Caki2 (cell line): ENCODE measurements at regions not wholly inside any gene's neighbourhood (a gene's known extent, or its start where the extent isn't known, plus 50 kb on each side); places are given as distances from the start of the nearest gene placed in this dataset.
A peak's percentile ranks its signal among the peaks of the same experiment; 100 is the strongest.
"Not testable (repeated sequence)": the region's sequence is repeated elsewhere in the genome, so short reads cannot be mapped to it uniquely, and the experiment has no call there.

Experiments used
- DNase-seq: peaks from one replicate; pipeline ENCODE4 v3.0.0-alpha.2; 2015; ENCODE audit warnings: low read depth
- in situ Hi-C: cut with HindIII; loops from 2 replicates; pipeline ENCODE4 v1.10.0; 2016; ENCODE audit warnings: low sequenced_read_pairs, low pct_unique_long_range_greater_than_20kb, mixed read lengths

- DNase-seq = not testable (repeated sequence)
Observed at GRCh38 chr5:121106721-121107690, 642.9 kb downstream of the PRR16 start.

GRCh38 chr5:121108725-121109124 lies 644.6 kb downstream of the PRR16 start:
- peak; percentile 1 for DNase-seq
- in situ Hi-C loops = no loop called here

More at GRCh38 chr5:121106721-121107690, 642.9 kb downstream of the PRR16 start:
- in situ Hi-C loops = not testable (repeated sequence)

DNA sequence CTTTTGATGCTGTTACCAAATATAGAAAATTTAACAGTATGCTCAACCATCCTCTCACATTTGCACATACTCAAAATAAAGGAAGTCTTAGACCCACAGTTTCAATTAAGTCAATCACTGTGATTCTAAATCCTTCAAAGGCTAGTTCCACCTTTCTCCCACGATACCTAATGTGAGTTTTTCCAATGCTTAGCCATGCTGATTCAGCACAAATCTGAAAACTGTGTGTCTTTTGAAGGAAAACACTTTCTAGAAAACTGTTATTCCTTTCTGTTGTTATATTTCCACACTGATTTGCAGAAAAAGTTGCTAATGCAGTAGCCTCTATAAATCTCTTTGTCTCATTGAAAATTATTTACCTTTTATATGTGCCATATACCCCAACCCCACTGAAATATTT lies 645.7 kb downstream of the PRR16 start:
- in situ Hi-C loops = no loop called here
- no peak for DNase-seq

GRCh38 chr5:121121786-121122185 lies 657.7 kb downstream of the PRR16 start:
- in situ Hi-C loops = no loop called here
- DNase-seq = no peak

- in situ Hi-C loops = no loop called here
- DNase-seq = no peak
Observed at GRCh38 chr5:121138495-121138907, 674.4 kb downstream of the PRR16 start.

DNA sequence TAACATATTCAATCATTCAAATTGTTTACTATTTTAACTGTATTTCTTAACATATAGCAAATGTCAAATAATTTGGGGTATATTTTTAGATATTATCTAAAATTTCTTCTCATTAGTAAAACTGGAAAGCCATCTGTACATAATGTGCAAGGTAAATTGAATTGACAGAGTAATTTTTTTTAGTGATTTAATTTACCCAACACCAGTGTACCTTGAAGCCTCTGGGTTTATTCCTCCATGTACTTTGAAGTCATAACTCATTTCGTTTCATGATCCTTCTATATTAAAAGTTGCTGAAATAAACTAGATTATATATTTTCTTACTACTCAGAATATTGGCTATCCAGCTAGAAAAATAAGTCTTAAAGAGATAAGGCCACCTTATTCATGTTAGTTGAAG lies 674.9 kb downstream of the PRR16 start:
- in situ Hi-C loops = no loop called here
- DNase-seq = no peak

GRCh38 chr5:121144764-121145163 lies 680.7 kb downstream of the PRR16 start:
- DNase-seq = no peak
- in situ Hi-C loops = no loop called here

DNA sequence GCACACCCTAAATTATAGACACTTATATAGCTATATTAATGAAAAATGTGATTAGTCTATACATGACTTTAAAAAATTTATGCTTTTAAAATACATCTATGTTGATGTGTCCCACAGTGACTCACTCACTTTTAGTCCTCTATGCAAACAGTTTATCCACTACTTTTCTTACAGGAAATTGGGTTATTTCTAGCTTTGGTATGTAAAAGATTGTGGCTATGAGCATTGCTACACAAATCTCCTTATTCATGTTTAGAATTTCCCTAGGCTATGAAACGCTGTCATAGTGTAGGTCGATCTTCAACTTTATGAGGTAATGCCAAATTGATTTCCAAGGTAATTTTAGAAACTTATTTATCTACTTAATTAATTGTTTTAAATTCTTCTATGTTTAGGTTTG lies 687.4 kb downstream of the PRR16 start:
- in situ Hi-C loops = no loop called here
- DNase-seq = no peak

DNA sequence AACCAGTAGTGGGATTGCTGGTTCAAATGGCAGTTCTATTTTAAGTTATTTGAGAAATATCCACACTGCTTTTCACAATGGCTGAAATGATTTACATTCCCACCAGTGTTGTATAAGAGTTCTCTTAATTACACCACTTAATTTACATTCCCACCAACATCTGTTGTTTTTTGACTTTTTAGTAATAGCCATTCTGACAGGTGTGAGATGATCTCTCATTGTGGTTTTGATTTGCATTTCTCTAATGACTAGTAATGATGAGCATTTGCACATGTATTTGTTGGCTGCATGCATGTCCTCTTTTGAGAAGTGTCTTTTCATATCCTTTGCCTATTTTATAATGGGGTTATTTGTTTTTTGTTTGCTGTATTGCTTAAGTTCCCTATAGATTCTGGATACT lies 688.3 kb downstream of the PRR16 start:
- in situ Hi-C loops = no loop called here
- no peak for DNase-seq

DNA sequence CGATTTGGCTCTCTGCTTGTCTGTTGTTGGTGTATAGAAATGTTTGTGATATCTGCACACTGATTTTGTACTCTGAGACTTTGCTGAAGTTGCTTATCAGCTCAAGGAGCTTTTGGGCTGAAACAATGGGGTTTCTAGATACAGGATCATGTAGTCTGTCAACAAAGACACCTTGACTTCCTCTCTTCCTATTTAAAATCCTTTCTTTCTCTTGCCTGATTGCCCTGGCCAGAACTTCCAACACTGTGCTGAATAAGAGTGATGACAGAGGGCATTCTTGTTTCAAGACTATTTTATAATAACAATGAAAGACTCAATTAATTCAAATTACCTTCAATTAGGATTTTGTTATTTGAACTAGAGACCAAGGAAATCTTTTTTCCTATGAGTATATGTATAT lies 692.5 kb downstream of the PRR16 start:
- in situ Hi-C loops = no loop called here
- DNase-seq = no peak

DNA sequence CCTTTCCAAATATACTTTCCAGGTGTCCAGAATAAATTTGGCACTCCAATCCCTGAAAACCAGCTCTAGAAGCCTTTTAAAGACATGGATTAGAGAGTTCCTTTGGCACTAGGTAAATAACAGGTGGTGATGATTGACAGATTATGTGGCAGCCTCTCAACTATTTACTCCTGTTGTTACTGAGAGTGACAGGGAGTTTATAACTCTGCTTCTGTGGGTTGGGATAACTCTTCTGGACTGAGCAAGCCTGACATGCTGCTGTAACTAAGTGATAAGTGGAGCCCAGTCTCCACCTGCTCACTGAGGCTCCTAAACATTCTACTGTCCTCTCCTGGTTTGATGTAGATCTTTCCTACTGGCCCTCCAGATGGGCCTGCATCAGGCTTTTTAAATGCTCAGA lies 693.2 kb upstream of the FTMT start:
- DNase-seq = no peak
- in situ Hi-C loops = no loop called here

- in situ Hi-C loops = no loop called here
- no peak for DNase-seq
Observed at GRCh38 chr5:121160591-121160990, 691.1 kb upstream of the FTMT start.

- DNase-seq = no peak
- in situ Hi-C loops = no loop called here
Observed at GRCh38 chr5:121164632-121165031, 687.0 kb upstream of the FTMT start.

DNA sequence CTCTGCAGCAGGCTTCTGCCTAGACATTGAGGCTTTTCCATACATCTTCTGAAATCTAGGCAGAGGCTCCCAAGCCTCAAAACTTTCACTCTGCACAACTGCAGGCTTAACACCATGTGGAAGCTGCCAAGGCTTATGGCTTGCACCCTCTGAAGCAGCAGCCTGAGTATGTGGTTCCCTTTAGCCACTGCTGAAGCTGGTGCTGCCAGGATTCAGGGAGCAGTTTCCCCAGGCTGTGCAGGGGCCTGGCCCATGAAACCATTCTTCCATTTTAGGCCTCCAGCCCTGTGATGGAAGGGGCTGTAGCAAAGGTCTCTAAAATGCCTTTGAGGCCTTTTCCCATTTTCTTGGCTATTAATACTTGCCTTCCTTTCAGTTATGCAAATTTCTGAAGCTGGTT lies 680.3 kb upstream of the FTMT start:
- no peak for DNase-seq
- in situ Hi-C loops = no loop called here

DNA sequence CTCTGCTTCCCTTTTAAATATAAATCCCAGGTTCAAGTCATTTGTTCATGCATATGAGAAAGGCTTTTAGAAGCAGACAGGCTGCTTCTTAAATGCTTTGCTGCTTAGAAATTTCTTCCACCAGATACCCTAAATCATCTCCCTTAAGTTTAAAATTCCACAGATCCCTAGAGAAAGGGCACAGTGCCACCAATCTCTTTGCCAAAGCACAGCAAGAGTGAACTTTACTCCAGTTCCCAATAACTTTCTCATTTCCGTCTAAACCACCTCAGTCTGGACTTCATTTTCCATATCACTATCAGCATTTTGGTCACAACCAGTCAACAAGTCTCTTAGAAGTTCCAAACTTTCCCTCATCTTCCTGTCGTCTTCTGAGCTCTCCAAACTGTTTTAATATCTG lies 679.8 kb upstream of the FTMT start:
- no peak for DNase-seq
- in situ Hi-C loops = no loop called here

DNA sequence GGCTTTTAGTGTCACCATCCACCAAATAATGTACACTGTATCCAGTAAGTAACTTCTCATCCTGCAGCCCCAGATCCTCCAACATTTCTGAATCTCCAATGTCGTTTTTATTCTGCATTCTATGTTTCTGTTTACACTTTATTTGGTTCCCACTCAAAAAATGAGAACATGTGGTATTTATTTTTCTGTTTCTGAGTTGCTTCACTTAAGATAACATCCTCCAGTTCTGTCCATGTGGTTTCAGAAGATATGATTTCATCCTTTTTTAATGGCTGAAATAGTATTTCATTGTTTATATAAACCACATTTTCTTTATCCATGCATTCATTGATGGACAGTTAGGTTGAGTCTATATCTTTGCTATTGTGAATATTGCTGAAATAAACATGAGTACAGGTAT lies 677.3 kb upstream of the FTMT start:
- in situ Hi-C loops = no loop called here

GRCh38 chr5:121175986-121176385 lies 675.7 kb upstream of the FTMT start:
- in situ Hi-C loops = no loop called here
- DNase-seq = no peak

More for the DNA sequence above, 677.3 kb upstream of the FTMT start:
- no peak for DNase-seq

GRCh38 chr5:121182788-121183490 lies 668.7 kb upstream of the FTMT start:
- no peak for DNase-seq
- in situ Hi-C loops = no loop called here

DNA sequence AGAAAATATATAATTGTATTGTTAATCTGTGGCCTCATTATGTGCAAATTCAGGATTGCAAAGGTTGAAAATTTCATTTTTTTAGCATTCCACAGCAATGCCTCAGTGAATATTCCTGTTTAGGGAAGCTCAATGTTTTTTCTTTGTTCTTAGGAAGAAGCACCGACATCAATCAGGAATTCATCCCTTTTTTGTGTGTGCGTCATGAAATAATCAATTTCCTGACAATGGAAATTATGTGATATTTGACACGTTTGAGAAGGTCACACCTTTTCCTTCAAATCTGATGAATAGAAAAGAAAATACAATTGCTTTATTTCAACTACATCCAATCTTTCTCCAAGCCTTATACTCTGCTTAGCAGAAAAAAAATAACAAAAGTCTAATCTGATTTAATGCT lies 662.8 kb upstream of the FTMT start:
- no peak for DNase-seq
- in situ Hi-C loops = no loop called here
